MM.1S (cell line): ENCODE measurements at regions not wholly inside any gene's neighbourhood (a gene's known extent, or its start where the extent isn't known, plus 50 kb on each side); places are given as distances from the start of the nearest gene placed in this dataset.

Experiments
- DNase-seq: peaks from one replicate; pipeline ENCODE4 v3.0.0-alpha.2; 2015
- H2AFZ ChIP-seq: fragments of 300-600 bp; sonication (generic); 2 replicates; pipeline ENCODE4 v1.6.0; 2016; ENCODE audit warnings: antibody characterized with exemption, low read length
- H3F3A ChIP-seq: fragments of 300-600 bp; sonication (generic); 2 replicates; pipeline ENCODE4 v1.6.1; 2016; ENCODE audit warnings: mild to moderate bottlenecking, antibody characterized with exemption, low read length, moderate library complexity, mixed read lengths; ENCODE audit not compliant: insufficient read depth
- H3K27ac ChIP-seq: fragments of 300-600 bp; sonication (generic); 2 replicates; pipeline ENCODE4 v1.5.1; 2016; ENCODE audit warnings: mild to moderate bottlenecking, low read length
- H3K27me3 ChIP-seq: fragments of 300-600 bp; sonication (generic); replicated peaks from 2 replicates; pipeline ENCODE4 v1.6.0; 2016; ENCODE audit warnings: low read length; ENCODE audit not compliant: insufficient read depth
- H3K36me3 ChIP-seq: fragments of 300-600 bp; sonication (generic); replicated peaks from 2 replicates; pipeline ENCODE4 v1.6.1; 2016; ENCODE audit warnings: mild to moderate bottlenecking, low read length, mixed read lengths; ENCODE audit not compliant: insufficient read depth
- H3K4me1 ChIP-seq: fragments of 300-600 bp; sonication (generic); 2 replicates; pipeline ENCODE4 v1.6.1; 2016; ENCODE audit warnings: low read length, mixed read lengths
- H3K4me2 ChIP-seq: fragments of 300-600 bp; sonication (generic); 2 replicates; pipeline ENCODE4 v1.6.0; 2016; ENCODE audit warnings: low read depth, low read length
- H3K4me3 ChIP-seq: fragments of 300-600 bp; sonication (generic); 2 replicates; pipeline ENCODE4 v1.5.1; 2016; ENCODE audit warnings: low read length, mixed read lengths
- H3K79me2 ChIP-seq: fragments of 300-600 bp; sonication (generic); 2 replicates; pipeline ENCODE4 v1.6.1; 2016; ENCODE audit warnings: mixed run types, low read length, mixed read lengths
- H3K9ac ChIP-seq: fragments of 300-600 bp; sonication (generic); 2 replicates; pipeline ENCODE4 v1.6.1; 2016; ENCODE audit warnings: low read length, mixed read lengths
- H3K9me2 ChIP-seq: fragments of 300-600 bp; sonication (generic); replicated peaks from 2 replicates; pipeline ENCODE4 v1.6.1; 2016; ENCODE audit warnings: mild to moderate bottlenecking, low read length, mixed read lengths; ENCODE audit not compliant: insufficient read depth
- H3K9me3 ChIP-seq: fragments of 300-600 bp; sonication (generic); replicated peaks from 2 replicates; pipeline ENCODE4 v1.6.1; 2016; ENCODE audit warnings: mild to moderate bottlenecking, low read length, mixed read lengths; ENCODE audit not compliant: insufficient read depth
- H4K20me1 ChIP-seq: fragments of 300-600 bp; sonication (generic); 2 replicates; pipeline ENCODE4 v1.6.1; 2016; ENCODE audit warnings: mild to moderate bottlenecking, low read length, moderate library complexity, mixed read lengths; ENCODE audit not compliant: insufficient read depth
- EZH2 ChIP-seq: fragments of 300-600 bp; sonication (generic); optimal IDR thresholded peaks from 2 replicates; pipeline ENCODE3; 2017; ENCODE audit warnings: low read depth, mild to moderate bottlenecking, antibody characterized with exemption, low read length, mixed read lengths
- EZH2phosphoT487 ChIP-seq: fragments of 300-600 bp; sonication (generic); IDR thresholded peaks from 2 replicates; pipeline ENCODE4 v1.6.1; 2018; ENCODE audit warnings: antibody characterized with exemption, low read length
- TF ChIP-seq, protein P1 (sequence below): fragments of 300-600 bp; sonication (generic); IDR thresholded peaks from 2 replicates; pipeline ENCODE4 v1.5.1; 2016; ENCODE audit warnings: antibody characterized with exemption, low read length, mixed read lengths

DNA sequence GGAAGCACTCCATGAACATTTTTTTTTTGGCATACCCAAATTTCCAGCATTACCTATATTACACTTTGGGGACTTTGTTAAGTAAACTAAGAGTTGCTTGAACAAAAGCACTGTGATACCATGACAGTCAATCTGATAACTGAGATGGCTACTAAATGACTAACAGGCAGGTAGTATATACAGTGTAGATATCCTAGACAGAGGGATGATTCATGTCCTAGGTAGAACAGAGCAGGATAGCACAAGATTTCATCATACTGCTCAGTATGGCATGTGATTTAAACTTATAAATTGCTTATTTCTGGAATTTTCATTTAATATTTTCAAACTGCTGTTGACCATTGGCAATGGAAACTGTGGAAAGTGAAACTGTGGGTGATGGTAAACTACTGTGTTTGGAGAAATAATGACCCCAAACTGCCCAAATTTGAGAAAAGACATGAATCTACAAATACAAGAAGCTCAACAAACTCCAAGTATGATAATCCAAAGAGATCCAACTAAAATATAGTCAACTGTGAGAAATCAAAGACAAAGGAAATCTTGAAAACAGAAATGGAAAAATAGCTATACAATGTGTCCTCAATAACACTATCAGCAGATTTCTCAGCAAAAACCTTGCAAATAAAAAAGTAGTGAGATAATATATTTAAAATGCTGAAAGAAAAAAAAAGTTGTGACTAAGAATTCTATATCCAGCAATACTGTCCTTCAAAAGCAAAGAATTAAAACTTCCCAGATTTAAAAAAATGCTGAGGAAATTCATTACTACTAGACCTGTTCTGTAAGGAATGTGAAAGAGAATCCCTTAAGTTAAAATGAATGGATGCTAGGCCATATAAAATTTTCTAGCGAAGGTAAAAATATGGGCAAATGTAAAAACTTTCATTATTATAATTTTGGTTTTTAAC, 410.4 kb downstream of the DUSP10 start:
- Histone ChIP-seq H3K9me2 (no peaks in the 10 kb centered on the region), H3K79me2 (no peaks in the 10 kb centered on the region), H3K9me3 (no peaks in the 10 kb centered on the region), H3K4me1 (no peaks in the 10 kb centered on the region), H3K27me3 (no peaks in the 10 kb centered on the region), H3F3A (no peaks in the 10 kb centered on the region), H3K9ac (no peak overlapping the region), H3K4me2 (no peak overlapping the region), H2AFZ (no peak overlapping the region), H3K27ac (no peak overlapping the region), H4K20me1 (no peaks in the 10 kb centered on the region), H3K36me3 (no peaks in the 10 kb centered on the region), H3K4me3 (no peak overlapping the region)
- TF ChIP-seq EZH2, result no peak
- TF ChIP-seq EZH2phosphoT487, result no peak
- TF ChIP-seq, protein P1, sequence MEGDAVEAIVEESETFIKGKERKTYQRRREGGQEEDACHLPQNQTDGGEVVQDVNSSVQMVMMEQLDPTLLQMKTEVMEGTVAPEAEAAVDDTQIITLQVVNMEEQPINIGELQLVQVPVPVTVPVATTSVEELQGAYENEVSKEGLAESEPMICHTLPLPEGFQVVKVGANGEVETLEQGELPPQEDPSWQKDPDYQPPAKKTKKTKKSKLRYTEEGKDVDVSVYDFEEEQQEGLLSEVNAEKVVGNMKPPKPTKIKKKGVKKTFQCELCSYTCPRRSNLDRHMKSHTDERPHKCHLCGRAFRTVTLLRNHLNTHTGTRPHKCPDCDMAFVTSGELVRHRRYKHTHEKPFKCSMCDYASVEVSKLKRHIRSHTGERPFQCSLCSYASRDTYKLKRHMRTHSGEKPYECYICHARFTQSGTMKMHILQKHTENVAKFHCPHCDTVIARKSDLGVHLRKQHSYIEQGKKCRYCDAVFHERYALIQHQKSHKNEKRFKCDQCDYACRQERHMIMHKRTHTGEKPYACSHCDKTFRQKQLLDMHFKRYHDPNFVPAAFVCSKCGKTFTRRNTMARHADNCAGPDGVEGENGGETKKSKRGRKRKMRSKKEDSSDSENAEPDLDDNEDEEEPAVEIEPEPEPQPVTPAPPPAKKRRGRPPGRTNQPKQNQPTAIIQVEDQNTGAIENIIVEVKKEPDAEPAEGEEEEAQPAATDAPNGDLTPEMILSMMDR, result no peak
- no peak for DNase-seq

DNA sequence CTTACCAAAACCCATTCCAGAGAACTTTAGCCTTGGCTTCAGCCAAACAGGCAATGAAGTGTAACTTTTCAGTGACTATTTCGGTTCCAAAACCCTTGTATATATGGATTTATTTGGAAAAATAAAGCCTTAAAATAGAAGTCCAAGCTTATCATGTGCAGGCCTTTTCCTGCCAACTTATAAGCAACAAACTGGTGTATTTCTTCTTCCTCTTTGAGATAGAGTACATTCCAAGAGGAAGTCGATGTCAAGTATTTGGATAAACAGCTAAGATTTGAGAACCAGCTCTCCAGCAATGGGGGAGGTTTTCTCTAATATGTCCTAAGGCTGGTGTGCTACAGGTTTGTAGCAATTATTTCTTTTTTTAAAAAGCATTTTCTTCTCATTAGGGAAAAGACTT, 407.8 kb downstream of the DUSP10 start:
- Histone ChIP-seq H3F3A (no peaks in the 10 kb centered on the region), H3K27ac (no peak overlapping the region), H2AFZ (no peak overlapping the region), H3K4me2 (no peak overlapping the region), H3K4me1 (no peaks in the 10 kb centered on the region), H3K9ac (no peak overlapping the region), H3K9me3 (no peaks in the 10 kb centered on the region), H4K20me1 (no peaks in the 10 kb centered on the region), H3K4me3 (no peak overlapping the region), H3K27me3 (no peaks in the 10 kb centered on the region), H3K9me2 (no peaks in the 10 kb centered on the region), H3K79me2 (no peaks in the 10 kb centered on the region), H3K36me3 (no peaks in the 10 kb centered on the region)
- TF ChIP-seq EZH2phosphoT487 (no peak), EZH2 (no peak)
- TF ChIP-seq, protein P1, result no peak
- DNase-seq, result no peak

DNA sequence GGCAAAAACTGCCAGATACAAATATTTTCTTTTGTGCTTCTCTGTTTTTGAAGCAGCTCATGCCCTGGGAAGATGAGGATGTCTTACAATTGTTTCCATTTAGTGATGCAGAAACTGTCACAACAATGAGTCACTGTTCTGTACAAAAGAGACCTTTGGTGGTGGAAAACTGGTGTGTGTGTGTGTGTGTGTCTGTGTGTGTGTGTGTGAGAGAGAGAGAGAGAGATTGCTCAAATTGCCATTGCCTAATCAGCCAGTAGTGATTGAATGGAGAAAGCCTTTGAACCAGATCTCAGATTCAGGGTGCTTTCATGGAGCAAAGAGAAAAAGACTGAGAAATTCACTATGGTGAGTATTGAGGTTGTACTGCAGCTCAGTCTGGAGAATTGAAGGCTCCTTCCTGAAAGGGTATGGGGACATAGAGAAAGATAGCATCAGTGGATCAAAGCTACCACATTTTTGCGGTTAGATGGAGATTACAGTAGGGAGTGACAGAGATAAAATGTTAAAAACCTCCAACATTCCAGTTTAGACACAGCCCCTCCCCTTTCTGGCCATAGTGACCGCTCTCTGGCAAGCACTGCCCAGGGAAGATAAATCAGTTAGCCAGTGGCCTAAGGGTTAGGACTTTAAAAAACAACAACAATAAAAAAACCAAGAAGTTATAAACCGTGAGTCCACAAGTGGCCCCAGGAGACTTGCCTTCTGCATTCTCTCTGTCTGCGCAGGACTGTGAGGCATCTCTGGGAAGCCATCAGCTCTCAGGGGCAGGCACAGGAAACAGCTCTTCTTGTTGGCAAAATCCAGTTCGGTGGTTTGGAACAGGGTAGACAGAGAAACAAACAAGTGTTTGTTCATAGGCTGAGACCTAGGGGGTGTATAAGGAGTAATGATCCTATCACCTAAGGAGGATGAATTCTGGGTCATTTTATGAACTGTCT, 406.5 kb downstream of the DUSP10 start:
- no peaks in the 10 kb centered on the region for H3K4me1 ChIP-seq
- no peak overlapping the region for H3K4me3 ChIP-seq
- TF ChIP-seq EZH2 (no peak), EZH2phosphoT487 (no peak)
- TF ChIP-seq, protein P1, result no peak
- no peak overlapping the region for H3K27ac ChIP-seq
- DNase-seq, result no peak
- no peaks in the 10 kb centered on the region for H4K20me1 ChIP-seq
- no peaks in the 10 kb centered on the region for H3K36me3 ChIP-seq
- H3K9me2 ChIP-seq, result no peaks in the 10 kb centered on the region
- H3K79me2 ChIP-seq, result no peaks in the 10 kb centered on the region
- no peaks in the 10 kb centered on the region for H3F3A ChIP-seq
- no peak overlapping the region for H3K4me2 ChIP-seq
- H2AFZ ChIP-seq, result no peak overlapping the region
- H3K9me3 ChIP-seq, result no peaks in the 10 kb centered on the region
- H3K9ac ChIP-seq, result no peak overlapping the region
- no peaks in the 10 kb centered on the region for H3K27me3 ChIP-seq
